IMR-90 (cell line): ENCODE measurements at regions not wholly inside any gene's neighbourhood (a gene's known extent, or its start where the extent isn't known, plus 50 kb on each side); places are given as distances from the start of the nearest gene placed in this dataset.

Experiments used
- ATAC-seq: fragments of 200-7000 bp; cut with Tn5 transposase; 2 replicates; pipeline ENCODE4 v1.9.1; 2020; ENCODE audit warnings: low read depth, mild to moderate bottlenecking, moderate library complexity
- BruUV-seq: library from RNA; stranded (reverse); fragments of 400-500 nt; replicated peaks from 2 replicates; lab custom pipeline; 2021; lab: Mats Ljungman, UMichigan
- CTCF ChIA-PET: fragments of 300-600 bp; formaldehyde crosslinking; extraction: SDS; loops from one replicate; lab custom pipeline; 2021; ENCODE audit warnings: antibody characterized with exemption; lab: Yijun Ruan, JAX
- POLR2A ChIA-PET: fragments of 300-600 bp; sonication (Branson Sonifier 250); formaldehyde crosslinking; loops from one replicate; lab custom pipeline; 2022; ENCODE audit warnings: antibody characterized with exemption; ENCODE audit not compliant: unreplicated experiment; lab: Charles Lee
- DNase-seq: peaks from one replicate; pipeline ENCODE4 v3.0.0; 2013
- H2AFZ ChIP-seq: replicated peaks from 2 replicates; pipeline ENCODE3; 2013; ENCODE audit warnings: low read length, mild to moderate bottlenecking; ENCODE audit not compliant: poor library complexity
- H2AK5ac ChIP-seq: 2 replicates; pipeline ENCODE4 v1.6.1; 2013; ENCODE audit warnings: low read depth, low read length, inconsistent platforms
- H2AK9ac ChIP-seq: replicated peaks from 2 replicates; pipeline ENCODE3; 2013; ENCODE audit warnings: mild to moderate bottlenecking, low read depth, low read length, moderate library complexity; ENCODE audit not compliant: poor library complexity
- H2BK120ac ChIP-seq: 2 replicates; pipeline ENCODE4 v1.6.1; 2013; ENCODE audit warnings: low read depth, low read length, inconsistent platforms
- H2BK15ac ChIP-seq: 3 replicates; pipeline ENCODE4 v1.6.1; 2013; ENCODE audit warnings: low read depth, low read length, inconsistent platforms
- H2BK20ac ChIP-seq: 2 replicates; pipeline ENCODE4 v1.6.1; 2013; ENCODE audit warnings: low read depth, mild to moderate bottlenecking, inconsistent platforms, low read length, moderate library complexity
- H2BK5ac ChIP-seq: 2 replicates; pipeline ENCODE4 v1.6.1; 2013; ENCODE audit warnings: mild to moderate bottlenecking, low read depth, low read length, inconsistent platforms; ENCODE audit not compliant: poor library complexity, severe bottlenecking
- H3K14ac ChIP-seq: replicated peaks from 2 replicates; pipeline ENCODE4 v1.6.1; 2013; ENCODE audit warnings: low read depth, low read length, inconsistent platforms
- H3K18ac ChIP-seq: 2 replicates; pipeline ENCODE4 v1.6.1; 2013; ENCODE audit warnings: low read depth, low read length, control low read depth
- H3K23ac ChIP-seq: 2 replicates; pipeline ENCODE4 v1.6.1; 2013; ENCODE audit warnings: low read depth, low read length, inconsistent platforms
- H3K27ac ChIP-seq: 2 replicates; pipeline ENCODE4 v1.5.1; 2013; ENCODE audit warnings: mild to moderate bottlenecking, control low read depth, low read length; ENCODE audit not compliant: insufficient read depth
- H3K27me3 ChIP-seq: 2 replicates; pipeline ENCODE4 v1.6.1; 2013; ENCODE audit warnings: low read length; ENCODE audit not compliant: control insufficient read depth, insufficient read depth
- H3K36me3 ChIP-seq: 2 replicates; pipeline ENCODE4 v1.6.1; 2013; ENCODE audit warnings: low read length, mixed read lengths; ENCODE audit not compliant: control insufficient read depth, insufficient read depth
- H3K4ac ChIP-seq: 2 replicates; pipeline ENCODE4 v1.6.1; 2013; ENCODE audit warnings: low read depth, low read length, inconsistent platforms
- H3K4me1 ChIP-seq: 2 replicates; pipeline ENCODE4 v1.6.1; 2013; ENCODE audit warnings: low read length, mixed read lengths; ENCODE audit not compliant: control insufficient read depth, insufficient read depth
- H3K4me2 ChIP-seq: 2 replicates; pipeline ENCODE4 v1.6.1; 2013; ENCODE audit warnings: low read depth, mild to moderate bottlenecking, control low read depth, low read length, moderate library complexity
- H3K4me3 ChIP-seq: 2 replicates; pipeline ENCODE4 v1.5.1; 2013; ENCODE audit warnings: low read depth, mild to moderate bottlenecking, control low read depth, low read length, moderate library complexity; ENCODE audit not compliant: insufficient read depth
- H3K56ac ChIP-seq: 2 replicates; pipeline ENCODE4 v1.6.1; 2013; ENCODE audit warnings: low read length, inconsistent platforms; ENCODE audit not compliant: insufficient read depth; ENCODE audit errors: extremely low read depth
- H3K79me1 ChIP-seq, 2 experiments: 2 replicates each; pipeline ENCODE4 v1.6.1; 2013; ENCODE audit warnings: low read length in 2 of 2, inconsistent platforms in 1 of 2, low read depth in 1 of 2
- H3K9ac ChIP-seq: 2 replicates; pipeline ENCODE4 v1.6.1; 2013; ENCODE audit warnings: low read depth, low read length, control low read depth
- H3K9me1 ChIP-seq: 2 replicates; pipeline ENCODE4 v1.6.1; 2013; ENCODE audit warnings: low read length, inconsistent platforms; ENCODE audit not compliant: insufficient read depth
- H3K9me3 ChIP-seq: 2 replicates; pipeline ENCODE4 v1.6.1; 2013; ENCODE audit warnings: low read length; ENCODE audit not compliant: control insufficient read depth, insufficient read depth
- H4K20me1 ChIP-seq: 2 replicates; pipeline ENCODE4 v1.6.1; 2013; ENCODE audit warnings: low read length, inconsistent platforms; ENCODE audit not compliant: insufficient read depth
- H4K5ac ChIP-seq: 2 replicates; pipeline ENCODE4 v1.6.1; 2013; ENCODE audit warnings: mild to moderate bottlenecking, low read depth, low read length, control low read depth
- H4K8ac ChIP-seq, 2 experiments: 2 replicates each; pipeline ENCODE4 v1.6.1; 2013; ENCODE audit warnings: low read depth in 2 of 2, low read length in 2 of 2, control low read depth in 1 of 2, inconsistent platforms in 1 of 2
- H4K91ac ChIP-seq: 2 replicates; pipeline ENCODE4 v1.6.1; 2013; ENCODE audit warnings: low read depth, low read length, inconsistent platforms; ENCODE audit not compliant: insufficient read depth
- BHLHE40 ChIP-seq: fragments of 150-350 bp; IDR thresholded peaks from 2 replicates; pipeline ENCODE4 v1.6.1; 2016; ENCODE audit warnings: mild to moderate bottlenecking, low read depth, low read length
- CEBPB ChIP-seq: IDR thresholded peaks from 2 replicates; pipeline ENCODE4 v1.6.1; 2012; ENCODE audit warnings: low read depth, low read length, improper control_type of control experiment
- CTCF ChIP-seq: conservative IDR thresholded peaks from 2 replicates; pipeline ENCODE4 v1.5.1; 2012; ENCODE audit warnings: mild to moderate bottlenecking, low read depth, low read length, improper control_type of control experiment
- ELK1 ChIP-seq: fragments of 150-350 bp; IDR thresholded peaks from 2 replicates; pipeline ENCODE4 v1.6.1; 2016; ENCODE audit warnings: low read depth, mild to moderate bottlenecking, low read length, moderate library complexity, borderline replicate concordance
- FOS ChIP-seq: fragments of 150-350 bp; IDR thresholded peaks from 2 replicates; pipeline ENCODE4 v1.6.1; 2016; ENCODE audit warnings: low read depth, low read length
- MAFK ChIP-seq: IDR thresholded peaks from 2 replicates; pipeline ENCODE4 v1.6.1; 2012; ENCODE audit warnings: low read depth, low read length, improper control_type of control experiment
- MXI1 ChIP-seq: IDR thresholded peaks from 2 replicates; pipeline ENCODE4 v1.6.1; 2012; ENCODE audit warnings: low read depth, mild to moderate bottlenecking, low read length, moderate library complexity, borderline replicate concordance
- NFE2L2 ChIP-seq: fragments of 150-350 bp; IDR thresholded peaks from 2 replicates; pipeline ENCODE4 v1.6.1; 2016; ENCODE audit warnings: low read depth, mild to moderate bottlenecking, low read length
- POLR2A ChIP-seq: IDR thresholded peaks from 2 replicates; pipeline ENCODE4 v1.6.1; 2012; ENCODE audit warnings: mild to moderate bottlenecking, low read depth, low read length
- RAD21 ChIP-seq: IDR thresholded peaks from 2 replicates; pipeline ENCODE4 v1.6.1; 2012; ENCODE audit warnings: low read length, improper control_type of control experiment
- SMC3 ChIP-seq: fragments of 150-350 bp; IDR thresholded peaks from 2 replicates; pipeline ENCODE4 v1.6.1; 2016; ENCODE audit warnings: low read depth, mild to moderate bottlenecking, antibody characterized with exemption, low read length, moderate library complexity
- WGBS, 2 experiments: methylation state at CpG; one replicate each; pipeline versions ENCODE4 v1.1.5 to v1.1.7; 2013; ENCODE audit warnings: missing lambda C conversion rate in 2 of 2; ENCODE audit not compliant: insufficient read length in 1 of 2; ENCODE audit errors: extremely low coverage in 2 of 2; 5-methylcytosine and 5-hydroxymethylcytosine counted together
- dilution Hi-C: fragments of 300-500 bp; cut with HindIII; formaldehyde crosslinking; loops from one replicate; pipeline ENCODE4 v1.14.3; 2018; ENCODE audit warnings: low sequenced_read_pairs; ENCODE audit not compliant: unreplicated experiment
- in situ Hi-C: fragments of 300-500 bp; cut with MboI; formaldehyde crosslinking; loops from 3 replicates; pipeline ENCODE4 v1.14.3; 2019; ENCODE audit warnings: low sequenced_read_pairs, inconsistent platforms, mixed read lengths
- intact Hi-C: fragments of 100-400 bp; cut with micrococcal nuclease; formaldehyde crosslinking; loops from 2 replicates; pipeline ENCODE4 v1.10.0; 2022

GRCh38 chr5:4553978-4554377, 586.2 kb upstream of the ADAMTS16 start:
- H3K9ac ChIP-seq: no peak overlapping the region
- ChIA-PET CTCF (no interaction called here), POLR2A (no interaction called here)
- TF ChIP-seq CTCF (no peak), FOS (no peak), NFE2L2 (no peak), MXI1 (no peak), ELK1 (no peak), BHLHE40 (no peak), MAFK (no peak), CEBPB (no peak), SMC3 (no peak), RAD21 (no peak), POLR2A (no peak)
- no peak overlapping the region for H4K91ac ChIP-seq
- no peak overlapping the region for H3K4me3 ChIP-seq
- intact Hi-C loops (no loop called here), in situ Hi-C loops (no loop called here), dilution Hi-C loops (no loop called here)
- no peak overlapping the region for H3K14ac ChIP-seq
- no peak overlapping the region for H2BK120ac ChIP-seq
- no peaks in the 10 kb centered on the region for H3K36me3 ChIP-seq
- no peaks in the 10 kb centered on the region for H4K20me1 ChIP-seq
- WGBS, 2 experiments: no CpG with 5 or more reads among the region's 6 CpGs
- H3K4me1 ChIP-seq: no peaks in the 10 kb centered on the region
- no peak overlapping the region for H2AK5ac ChIP-seq
- H4K5ac ChIP-seq: no peak overlapping the region
- no peak overlapping the region for H2BK5ac ChIP-seq
- H3K23ac ChIP-seq: no peak overlapping the region
- BruUV-seq: no TSS peak
- no peaks in the 10 kb centered on the region for H3K27me3 ChIP-seq
- H2AK9ac ChIP-seq: no peak overlapping the region
- no peak overlapping the region for H3K56ac ChIP-seq
- no peak overlapping the region for H4K8ac ChIP-seq
- H3K18ac ChIP-seq: no peak overlapping the region
- H3K79me1 ChIP-seq: no peaks in the 10 kb centered on the region
- no peak overlapping the region for H2BK15ac ChIP-seq
- no peak overlapping the region for H3K4ac ChIP-seq
- peaks cover 12% of the 10 kb centered on the region; the same call in 1 of the 2 replicates for H3K9me3 ChIP-seq
- no peak overlapping the region for H2AFZ ChIP-seq
- H3K27ac ChIP-seq: no peak overlapping the region
- DNase-seq: no peak
- H3K9me1 ChIP-seq: no peaks in the 10 kb centered on the region
- H2BK20ac ChIP-seq: no peak overlapping the region
- no peak overlapping the region for H3K4me2 ChIP-seq
- no peak for ATAC-seq
